TTC549 (cell line): ENCODE measurements at regions not wholly inside any gene's neighbourhood (a gene's known extent, or its start where the extent isn't known, plus 50 kb on each side); places are given as distances from the start of the nearest gene placed in this dataset.
"Not testable (repeated sequence)": the region's sequence is repeated elsewhere in the genome, so short reads cannot be mapped to it uniquely, and the experiment has no call there.

Source experiments
- FAIRE-seq: peaks from 2 replicates; lab custom pipeline; 2012; peaks lifted over from hg19 to GRCh38; lab: Jason Lieb, UNC

- FAIRE-seq = no peak
These were observed 76.3 kb upstream of the C7orf33 start for GRCh38 chr7:148514236-148514635.

GRCh38 chr7:148515237-148515636, 75.3 kb upstream of the C7orf33 start:
- FAIRE-seq = no peak

DNA sequence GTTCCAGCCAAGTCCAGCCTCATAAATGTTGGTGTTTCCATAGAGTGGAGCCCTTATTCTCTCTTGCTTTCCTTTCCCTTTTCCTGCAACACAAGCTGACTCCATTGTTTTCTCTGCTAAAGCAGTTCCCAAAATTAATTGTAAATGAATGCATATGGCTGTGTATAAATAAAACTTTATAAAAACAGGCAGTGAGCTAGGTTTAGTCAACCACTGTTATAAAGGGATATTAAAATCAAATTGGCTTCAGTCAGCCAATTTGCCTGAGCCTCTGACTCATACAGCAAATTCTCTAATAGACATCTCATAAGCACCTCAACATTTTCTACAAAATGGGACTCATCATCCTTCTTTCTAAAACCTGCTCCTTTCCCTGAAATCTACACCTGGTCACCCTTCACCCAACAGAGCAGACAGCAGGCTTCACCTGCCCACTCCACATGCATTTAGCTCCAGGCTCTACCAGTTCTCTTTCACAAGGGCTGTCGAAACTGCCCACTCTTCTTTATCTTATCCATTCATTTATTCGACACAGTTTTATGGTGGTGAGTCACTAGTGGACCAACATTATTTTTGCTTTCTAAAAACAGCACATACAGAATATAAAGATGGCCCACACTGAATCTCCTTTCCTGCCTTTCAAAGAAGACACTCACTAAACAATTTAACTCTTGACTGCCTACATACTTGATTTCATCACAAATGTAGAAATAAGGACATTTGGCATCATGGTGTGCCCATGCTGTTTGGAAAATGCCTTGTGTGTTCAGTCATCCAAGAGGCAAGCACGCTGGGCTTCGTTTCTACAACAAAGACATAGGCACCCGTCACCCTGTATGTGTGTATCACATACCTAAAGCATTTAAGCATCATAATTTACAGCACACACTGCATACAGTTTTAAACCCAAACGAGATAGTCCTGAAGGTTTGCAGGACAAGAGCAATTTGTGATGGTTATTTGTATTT, 74.6 kb upstream of the C7orf33 start:
- no peak for FAIRE-seq

DNA sequence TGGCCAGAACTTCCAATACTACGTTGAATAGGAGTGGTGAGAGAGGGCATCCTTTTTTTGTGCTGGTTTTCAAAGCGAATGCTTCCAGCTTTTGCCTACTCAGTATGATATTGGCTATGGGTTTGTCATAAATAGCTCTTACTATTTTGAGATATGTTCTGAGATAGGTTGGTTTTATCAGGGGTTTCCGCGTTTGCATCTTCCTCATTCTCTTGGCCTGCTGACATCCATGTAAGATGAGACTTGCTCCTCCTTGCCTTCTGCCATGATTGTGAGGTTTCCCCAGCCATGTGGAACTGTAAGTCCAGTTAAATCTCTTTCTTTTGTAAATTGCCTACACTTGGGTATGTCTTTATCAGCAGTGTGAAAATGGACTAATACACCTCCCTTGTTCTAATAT, 71.2 kb upstream of the C7orf33 start:
- not testable (repeated sequence) for FAIRE-seq

- FAIRE-seq = no peak
These were observed 69.3 kb upstream of the C7orf33 start for GRCh38 chr7:148521271-148521670.

GRCh38 chr7:148523550-148523949, 67.0 kb upstream of the C7orf33 start:
- FAIRE-seq = no peak

GRCh38 chr7:148524479-148525224, 65.9 kb upstream of the C7orf33 start:
- no peak for FAIRE-seq

GRCh38 chr7:148527717-148528168, 62.8 kb upstream of the C7orf33 start:
- FAIRE-seq = no peak

GRCh38 chr7:148535217-148535616, 55.3 kb upstream of the C7orf33 start:
- FAIRE-seq = no peak

- FAIRE-seq = no peak
These were observed 53.1 kb upstream of the C7orf33 start for GRCh38 chr7:148537435-148537834.

- FAIRE-seq = no peak
These were observed 50.4 kb upstream of the C7orf33 start for GRCh38 chr7:148540041-148540738.
